ENCODE measurements at regions not wholly inside any gene's neighbourhood (a gene's known extent, or its start where the extent isn't known, plus 50 kb on each side); places are given as distances from the start of the nearest gene placed in this dataset.
"Not testable (repeated sequence)": the region's sequence is repeated elsewhere in the genome, so short reads cannot be mapped to it uniquely, and the experiment has no call there.

DNA sequence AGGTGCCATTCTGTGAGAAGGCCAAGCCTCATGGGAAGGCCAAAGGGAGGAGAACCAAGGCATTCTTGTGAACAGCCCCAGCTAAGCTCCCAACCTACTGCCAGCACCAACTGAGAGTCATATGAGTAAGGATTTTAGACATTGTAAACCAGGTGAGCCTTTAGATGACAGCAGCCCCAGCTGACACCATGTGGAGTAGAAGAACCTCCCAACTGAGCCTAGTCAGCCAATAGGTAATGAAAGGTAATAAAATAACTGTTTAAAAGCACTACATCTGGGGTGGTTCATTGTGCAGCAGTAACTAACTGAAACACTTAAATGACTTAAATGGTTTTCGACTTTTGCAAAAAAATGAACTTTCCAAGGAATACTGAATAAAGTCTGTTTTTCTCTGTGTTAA is 172.6 kb upstream of the KIF2A start:
- no peak for DNase-seq

DNA sequence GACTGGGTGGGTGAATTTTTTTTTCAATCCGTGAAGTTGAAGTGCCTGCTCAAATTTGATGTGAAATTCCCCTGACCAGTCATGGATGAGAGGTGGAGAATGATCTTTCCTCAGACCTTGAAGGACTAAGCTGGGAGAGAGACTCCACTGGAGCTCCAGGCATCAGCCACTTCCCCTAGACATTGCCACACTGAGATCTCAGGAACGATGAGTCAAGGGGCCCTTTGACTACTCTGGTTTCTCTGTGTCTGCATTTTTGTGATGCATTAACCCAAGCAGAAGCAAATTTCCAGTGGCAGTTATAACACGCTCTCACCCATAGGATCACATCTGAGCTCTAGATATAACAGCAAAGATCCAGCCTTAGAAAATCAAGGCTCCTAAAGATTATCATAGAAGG is 171.2 kb upstream of the KIF2A start:
- no peak for DNase-seq

DNA sequence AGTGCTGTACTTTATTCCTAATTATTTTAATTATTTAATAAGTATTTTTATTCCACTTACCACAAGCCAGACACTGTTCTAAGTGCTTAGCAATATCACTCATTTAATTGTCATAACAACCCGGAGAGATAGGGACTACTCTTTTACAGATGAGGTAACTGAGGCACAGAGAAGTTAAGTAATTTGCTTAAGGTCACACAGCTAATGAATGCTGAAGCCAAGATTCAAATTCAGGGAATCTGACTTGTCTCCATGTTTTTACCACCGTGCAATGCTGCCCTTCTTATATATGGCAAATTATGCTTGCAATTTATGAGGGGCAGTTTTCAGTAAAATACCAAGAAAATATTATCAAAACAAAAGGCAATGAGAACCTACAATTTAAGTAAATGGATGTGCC is 168.4 kb upstream of the KIF2A start:
- no peak for DNase-seq

DNA sequence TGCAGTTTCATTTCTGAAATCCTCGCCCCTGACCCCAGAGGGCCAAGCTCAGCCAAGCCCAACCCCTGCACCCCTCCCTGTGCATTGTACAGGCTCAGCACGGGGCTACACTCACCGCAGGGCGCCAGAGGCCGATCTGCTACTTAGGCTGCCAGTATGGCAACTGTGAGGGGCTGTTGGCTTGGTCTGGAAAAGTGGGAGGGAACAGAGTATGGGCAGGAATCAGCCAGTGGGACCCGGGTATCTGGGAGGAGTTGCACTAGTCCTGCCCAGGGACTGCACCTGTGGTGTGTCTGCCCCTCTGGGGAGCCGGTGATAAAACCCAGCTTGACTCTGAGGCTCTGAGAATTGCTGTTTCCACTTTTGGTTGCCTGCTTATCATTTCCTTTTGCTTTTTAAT is 167.4 kb upstream of the KIF2A start:
- DNase-seq: no peak

DNA sequence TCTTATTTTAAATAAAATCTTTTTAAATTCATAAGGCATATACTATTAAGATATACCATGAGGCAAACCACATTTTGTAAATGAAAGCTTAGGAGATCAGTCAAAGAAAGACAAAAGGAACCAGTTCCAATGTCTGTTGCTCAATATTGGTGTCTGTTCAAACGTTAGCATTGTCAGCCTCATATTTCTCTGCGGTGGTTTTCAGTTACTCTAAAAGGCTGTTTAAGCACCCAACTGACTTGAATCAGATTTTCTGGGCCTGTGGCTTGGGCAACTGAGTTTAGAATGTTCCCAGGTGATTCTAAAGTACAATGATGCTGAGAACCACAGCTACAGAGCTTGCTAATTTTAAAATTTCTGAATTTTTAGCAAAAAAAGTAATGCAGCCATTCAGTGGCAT is 166.3 kb upstream of the KIF2A start:
- DNase-seq: no peak

DNA sequence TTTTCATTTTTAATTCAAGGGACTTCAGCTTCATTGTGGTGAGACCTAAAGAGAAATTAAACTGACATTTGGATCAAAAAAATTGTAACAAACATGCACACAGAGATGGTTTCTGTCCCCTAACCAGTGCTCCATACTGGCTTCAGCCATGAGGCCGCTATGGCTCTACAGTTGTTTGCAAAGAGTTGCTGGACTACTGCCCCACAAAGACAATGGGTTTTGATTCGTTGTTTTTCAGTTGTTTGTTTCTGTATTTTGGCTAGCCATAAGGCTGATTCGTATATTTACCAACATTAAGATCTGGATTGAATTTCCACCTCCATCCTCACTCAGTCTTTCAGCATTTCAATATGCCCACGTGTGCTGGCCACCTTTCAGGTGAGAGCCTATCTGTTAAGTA is 163.7 kb upstream of the KIF2A start:
- DNase-seq: no peak

DNA sequence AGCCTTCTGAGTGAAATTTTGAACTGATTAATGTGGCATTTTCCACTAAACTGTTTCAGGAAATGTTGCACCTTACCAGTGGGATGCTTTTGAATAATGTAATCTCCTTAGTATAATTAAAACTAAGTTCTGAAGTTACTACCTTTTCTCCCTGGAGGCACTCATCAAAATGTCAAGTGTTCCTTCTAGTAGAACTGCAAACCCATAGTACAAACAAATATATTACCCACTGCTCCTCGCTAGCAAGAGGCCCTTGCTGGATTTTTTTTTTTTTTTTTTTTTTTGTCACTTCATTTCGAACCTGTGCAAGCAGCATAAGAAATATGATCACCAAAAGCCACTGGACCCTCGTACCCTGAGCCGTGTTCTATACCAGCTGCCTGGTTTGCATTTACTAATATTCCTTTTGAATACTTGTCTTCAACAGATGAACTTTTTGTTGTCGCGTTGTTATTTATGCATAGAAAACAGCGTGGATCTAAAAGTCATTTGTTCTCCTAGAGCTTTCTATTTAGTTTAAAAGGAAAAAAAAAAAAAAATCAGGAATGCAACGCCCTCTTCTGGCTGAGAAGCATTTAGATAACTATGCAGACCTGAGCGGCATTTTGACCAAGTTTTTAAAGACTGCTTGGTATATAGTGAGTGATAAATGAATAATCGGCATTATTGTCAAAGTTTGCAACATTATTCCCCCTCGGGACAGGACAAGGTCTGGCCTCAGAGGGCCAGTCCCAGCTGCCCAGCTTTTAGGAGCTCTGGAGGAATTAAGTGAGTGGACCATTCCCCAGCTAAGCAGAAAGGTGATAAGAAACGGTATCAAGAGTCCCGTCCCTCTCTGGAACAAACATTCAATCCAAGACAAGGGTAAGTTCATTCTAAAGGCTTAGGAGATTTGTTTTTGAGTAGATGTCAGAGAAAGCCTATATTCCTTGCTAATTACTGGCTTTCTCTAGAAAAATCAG is 162.5 kb upstream of the KIF2A start:
- DNase-seq: no peak

DNA sequence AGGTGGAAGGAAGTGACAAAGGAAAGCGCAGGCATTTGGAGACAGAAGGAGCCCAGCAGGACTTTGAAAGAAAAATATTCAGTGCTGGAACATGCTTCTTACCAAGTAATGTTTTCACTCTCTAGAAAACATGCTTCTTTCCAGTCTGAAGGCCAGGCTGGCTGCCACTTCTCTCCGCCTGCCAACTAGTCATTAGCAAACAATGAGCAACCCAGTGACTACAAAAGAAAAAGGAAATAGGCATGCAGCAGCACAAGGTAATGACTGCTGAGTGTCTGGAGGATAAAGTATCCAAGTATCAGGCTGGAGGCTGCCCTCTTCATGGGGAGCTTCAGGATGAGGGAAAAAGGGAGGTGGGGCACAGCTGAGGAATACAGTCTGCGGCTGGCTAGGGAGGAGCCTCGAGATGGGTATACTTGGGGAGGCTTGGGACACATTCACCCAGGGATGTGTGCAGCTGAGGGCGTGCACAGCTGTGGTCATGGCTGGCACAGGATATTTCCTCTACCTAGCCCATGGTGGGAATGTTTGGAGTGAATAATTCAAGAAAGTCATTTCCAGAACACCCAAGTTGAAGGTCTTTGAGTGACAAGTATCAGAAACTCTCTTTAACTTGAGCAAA is 161.5 kb upstream of the KIF2A start:
- no peak for DNase-seq

DNA sequence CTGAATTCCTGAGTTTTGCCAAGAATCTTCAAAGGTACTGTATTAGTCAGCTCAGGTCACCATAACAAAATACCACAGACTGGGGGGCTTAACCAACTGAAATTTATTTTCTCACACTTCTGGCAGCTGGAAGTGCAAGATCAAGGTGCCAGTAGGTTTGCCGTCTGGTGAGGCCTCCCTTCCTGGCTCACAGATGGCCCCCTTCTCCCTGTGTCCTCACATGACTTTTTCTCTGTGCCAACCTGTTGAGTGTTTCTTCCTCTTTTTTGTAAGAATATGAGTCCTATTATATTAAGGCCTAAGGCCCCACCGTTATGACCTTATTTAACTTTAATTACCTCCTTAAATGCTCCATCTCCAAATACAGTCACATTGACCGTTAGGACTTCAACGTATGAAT is 156.1 kb upstream of the KIF2A start:
- no peak for DNase-seq

DNA sequence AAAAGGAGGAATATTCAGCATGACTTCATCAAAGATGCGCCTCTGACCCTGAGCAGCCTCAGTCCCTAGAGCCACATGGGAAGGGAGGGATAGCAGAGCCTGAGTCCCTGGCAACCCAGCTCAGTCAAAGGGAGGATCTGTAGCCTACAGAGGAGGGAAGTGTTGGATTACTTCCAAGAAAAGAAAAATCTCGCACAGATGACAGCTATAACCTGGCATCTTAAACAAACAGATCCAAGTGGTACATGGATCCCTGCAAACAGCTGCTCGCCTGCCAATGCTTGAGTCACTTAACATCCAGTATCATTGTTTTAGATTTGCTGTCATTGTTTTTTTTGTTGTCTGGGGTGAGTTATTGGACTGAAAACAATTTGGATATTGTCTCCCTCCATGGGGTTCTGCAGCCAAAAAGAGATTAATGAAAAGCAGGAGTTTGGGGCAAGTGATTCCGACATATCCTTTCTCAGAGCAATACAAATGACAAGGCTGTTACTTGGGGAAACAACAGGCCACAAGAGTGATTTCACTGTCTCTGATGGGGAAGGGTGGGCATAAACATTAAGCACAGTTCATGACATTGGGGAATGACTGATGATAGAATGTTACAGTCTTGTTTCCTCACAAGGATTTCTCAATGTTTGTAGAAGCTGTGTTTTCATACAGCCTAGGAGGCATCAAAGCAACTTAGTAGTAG is 153.5 kb upstream of the KIF2A start:
- no peak for DNase-seq

DNA sequence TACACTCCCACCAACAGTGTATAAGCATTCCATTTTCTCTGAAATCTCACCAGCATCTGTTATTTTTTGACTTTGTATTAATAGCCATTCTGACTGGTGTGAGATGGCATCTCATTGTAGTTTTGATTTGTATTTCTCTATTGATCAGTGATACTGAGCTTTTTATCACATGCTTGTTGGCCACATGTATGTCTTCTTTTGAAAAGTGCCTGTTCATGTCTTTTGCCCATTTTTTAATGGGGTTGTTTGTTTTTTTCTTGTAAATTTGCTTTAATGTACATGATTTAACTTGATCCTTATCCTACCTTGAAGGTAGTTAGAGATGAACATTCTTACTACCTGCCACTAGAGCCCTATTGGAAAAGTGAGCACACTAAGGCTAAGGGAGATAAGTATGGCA is 151.2 kb upstream of the KIF2A start:
- DNase-seq: no peak

DNA sequence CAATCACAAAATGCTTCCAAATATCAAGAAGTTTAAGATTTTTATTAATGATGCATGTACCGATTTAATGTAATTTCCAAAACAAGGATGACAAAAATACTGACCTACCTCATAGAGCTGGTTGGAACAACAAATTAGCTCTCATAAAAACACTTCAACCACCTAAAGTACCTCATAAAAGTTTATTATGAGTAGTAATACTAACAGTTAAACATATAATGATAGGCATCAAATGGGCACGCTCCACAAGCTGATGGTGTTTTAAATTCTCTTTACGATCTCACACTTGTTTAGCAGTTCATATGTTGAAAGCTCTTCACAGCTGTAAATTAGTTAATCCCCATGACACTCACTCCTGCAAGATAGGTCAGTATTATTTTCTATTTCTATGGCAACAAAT is 150.0 kb upstream of the KIF2A start:
- no peak for DNase-seq

DNA sequence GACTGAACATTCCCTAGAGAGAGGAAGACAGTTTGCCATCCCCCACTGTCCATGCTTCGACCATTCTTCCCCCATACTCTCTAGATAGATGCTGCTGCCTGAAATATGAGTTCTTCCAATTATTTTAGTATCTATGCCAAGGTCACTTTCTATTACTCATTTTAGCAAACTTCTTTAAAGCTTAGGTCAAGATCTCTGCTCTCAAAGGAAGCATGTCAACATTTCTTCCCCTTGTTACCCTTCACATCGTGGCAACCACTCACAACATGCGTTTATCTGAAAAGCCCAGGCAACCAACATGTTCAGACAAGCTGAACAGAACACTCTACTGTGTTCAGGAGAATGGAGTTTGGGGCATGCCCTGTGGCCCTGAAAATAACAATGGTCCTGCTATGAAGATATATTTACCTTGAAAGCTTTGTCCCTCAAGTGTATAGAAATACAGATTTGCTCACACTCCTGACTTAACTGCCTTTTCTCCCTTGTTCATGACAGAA is 138.4 kb upstream of the KIF2A start:
- no peak for DNase-seq

DNA sequence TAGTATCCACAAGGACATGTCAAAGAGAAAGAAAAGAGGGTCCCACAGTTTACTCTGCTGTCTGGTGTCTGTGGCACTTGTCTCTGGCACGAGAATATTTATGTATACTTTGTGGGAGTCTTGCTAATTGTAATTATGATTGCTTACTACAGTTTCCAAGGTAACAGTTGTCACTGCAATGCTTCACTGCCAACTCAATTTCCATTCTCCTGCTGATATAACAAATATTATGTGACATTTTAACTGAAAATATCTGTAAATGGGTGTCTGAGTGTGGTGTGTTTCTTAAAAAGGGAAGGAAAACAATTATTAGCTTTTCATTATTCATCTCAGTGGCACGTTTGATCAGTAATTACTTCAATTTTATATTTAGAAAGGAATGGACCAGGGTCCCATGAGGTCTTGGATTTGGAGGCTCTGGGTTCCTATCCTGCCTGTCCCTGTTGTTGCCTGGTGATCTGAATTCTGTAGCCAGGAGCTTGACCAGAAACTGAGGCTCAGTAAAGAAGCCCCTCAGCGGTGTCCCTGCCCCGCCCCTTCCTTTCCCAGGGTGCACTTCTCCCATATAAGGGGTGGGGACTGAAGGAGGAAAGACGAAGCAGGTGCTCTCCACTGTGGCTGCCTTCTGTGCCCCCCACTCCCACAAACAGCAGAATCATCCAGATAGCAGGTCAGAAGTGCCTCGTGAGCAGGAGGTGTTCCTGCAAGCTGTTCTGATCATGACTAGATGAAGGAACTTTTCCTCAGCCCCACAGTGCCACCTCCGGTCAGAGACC is 137.3 kb upstream of the KIF2A start:
- no peak for DNase-seq

DNA sequence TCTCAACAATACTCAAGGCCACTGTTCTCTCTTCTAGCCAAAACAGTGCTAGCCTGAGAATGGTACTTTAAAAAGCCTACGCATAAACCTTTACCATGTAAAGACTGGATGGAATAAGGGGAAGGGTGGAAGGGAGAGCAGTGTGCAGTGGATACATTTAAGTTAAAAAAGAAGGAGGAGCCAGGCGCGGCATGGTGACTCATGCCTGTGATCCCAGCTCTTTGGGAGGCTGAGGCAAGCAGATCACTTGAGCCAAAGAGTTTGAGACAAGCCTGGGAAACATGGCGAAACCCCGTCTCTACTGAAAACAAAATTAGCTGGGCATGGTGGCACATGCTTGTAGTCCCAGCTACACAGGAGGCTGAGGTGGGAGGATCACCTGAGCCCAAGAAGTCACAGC is 127.7 kb upstream of the KIF2A start:
- no peak for DNase-seq

DNA sequence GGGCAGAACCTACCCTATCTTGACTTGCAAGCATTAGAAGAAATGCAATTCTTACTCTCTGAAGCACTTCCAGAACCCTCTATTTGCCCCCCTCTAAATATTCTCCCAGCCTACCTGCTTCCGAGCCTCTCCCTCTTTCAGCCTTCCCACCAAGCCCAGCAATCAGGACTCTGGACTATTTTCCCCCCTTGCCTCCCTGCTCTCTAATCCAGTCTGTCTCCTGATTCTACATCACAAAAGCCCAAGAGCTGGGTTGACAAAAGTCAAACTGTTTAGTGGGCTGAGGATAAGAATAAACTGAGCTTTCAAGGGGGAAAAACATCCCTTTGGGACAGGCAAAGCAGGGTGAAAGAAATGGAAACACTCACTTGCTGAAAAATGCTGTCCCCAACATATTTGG is 123.2 kb upstream of the KIF2A start:
- DNase-seq: no peak

DNA sequence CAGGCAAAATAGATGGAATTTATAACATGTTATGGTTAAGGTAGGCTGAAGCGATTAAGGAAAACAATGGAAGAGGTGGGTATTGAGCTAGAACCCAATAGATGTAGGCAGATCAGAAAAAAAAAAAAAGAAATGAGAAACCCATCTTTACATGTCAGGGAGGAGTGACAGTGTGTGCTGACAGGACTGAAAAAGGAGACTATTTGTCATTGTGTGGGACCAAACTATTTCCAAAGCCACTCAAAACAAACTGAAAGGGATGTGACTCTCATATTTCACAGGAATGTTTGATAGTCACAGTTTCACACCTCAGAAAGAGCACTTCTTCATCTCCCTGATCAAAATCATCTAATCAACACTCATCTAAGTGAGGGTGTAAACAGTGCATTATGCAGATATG is 122.3 kb upstream of the KIF2A start:
- DNase-seq: no peak

DNA sequence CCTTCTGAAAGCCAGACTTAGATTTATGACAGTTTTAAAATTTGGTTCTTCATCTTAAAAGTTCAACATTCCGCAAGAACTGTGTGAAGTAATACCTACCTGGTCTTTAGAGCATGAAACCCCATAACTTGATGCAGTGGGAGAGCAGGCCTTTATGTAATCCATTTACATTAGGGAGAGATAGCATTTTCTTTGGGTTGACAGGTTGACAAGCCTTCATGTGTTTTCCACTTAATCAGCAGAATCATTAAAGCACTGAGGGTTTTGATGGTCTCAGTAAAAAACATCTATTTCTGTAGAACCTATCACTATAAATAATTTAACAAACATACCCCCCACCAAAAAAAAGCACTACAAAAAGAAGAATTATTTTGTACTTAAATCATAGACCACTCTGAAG is 121.6 kb upstream of the KIF2A start:
- no peak for DNase-seq

DNA sequence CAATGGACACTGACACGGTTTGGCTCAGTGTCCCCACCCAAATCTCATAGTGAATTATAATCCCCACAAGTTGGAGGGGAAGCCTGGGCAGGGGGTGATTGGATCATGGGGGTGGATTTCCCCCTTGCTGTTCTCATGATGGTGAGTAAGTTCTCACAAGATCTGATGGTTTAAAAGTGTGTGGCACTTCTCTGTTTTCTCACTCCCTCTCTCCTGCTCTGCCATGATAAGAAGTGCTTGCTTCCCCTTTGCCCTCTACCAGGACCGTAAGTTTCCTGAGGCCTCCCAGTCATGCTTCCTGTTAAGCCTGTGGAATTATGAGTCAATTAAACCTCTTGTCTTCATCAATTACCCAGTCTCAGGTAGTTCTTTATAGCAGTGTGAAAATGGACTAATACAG is 115.8 kb upstream of the KIF2A start:
- DNase-seq: no peak

DNA sequence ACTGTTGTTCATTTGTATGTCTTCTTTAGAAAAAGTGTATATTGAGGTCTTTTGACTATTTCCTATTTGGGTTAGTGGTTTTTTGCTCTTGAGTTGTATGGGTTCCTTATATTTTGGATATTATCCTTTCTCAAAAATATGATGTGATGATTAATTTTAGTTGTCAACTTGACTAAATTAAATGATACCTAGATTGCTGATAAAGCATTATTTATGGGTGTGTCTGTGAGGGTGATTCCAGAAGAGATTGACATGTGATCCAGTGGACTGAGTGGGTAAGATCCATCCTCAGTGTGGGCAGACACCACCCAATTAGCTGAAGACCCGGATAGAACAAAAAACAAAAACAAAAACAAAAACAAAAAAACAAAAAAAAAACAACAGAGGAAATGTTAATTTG is 115.1 kb upstream of the KIF2A start:
- DNase-seq: no peak

DNA sequence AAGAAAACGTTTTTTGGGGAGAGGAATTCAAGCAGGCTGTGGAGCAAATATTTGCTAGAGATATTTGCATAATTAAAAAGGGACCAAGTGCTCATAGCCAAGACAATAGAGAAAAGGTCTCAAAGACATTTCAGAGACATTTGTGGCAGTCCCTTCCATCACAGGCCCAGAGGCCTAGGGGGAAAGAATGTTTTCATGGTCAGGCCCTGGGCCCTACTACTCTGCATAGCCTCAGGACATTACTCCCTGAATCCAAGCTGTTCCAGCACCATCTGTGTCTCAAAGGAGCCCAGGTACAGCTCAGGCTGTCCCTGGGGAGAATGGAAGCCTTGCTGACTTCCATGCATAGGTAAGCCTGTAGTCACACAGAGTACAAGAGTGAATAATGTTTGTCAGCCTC is 113.0 kb upstream of the KIF2A start:
- DNase-seq: no peak

DNA sequence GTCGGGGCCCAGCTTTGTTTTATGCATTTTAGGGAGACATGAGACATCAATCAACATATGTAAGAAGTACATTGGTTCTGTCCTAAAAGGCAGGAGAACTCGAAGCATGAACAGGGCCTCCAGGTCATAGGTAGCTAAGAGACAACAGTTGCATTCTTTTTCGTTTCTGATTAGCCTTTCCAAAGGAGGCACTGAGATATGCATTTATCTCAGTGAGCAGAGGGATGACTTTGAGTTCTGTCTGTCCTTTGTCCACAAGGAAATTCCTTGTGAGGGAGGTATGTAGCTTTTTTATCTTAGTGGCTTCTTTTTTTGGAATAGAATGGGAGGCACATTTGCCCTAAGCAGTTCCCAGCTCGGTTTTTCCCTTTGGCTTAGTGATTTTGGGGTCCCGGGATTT is 109.5 kb upstream of the KIF2A start:
- not testable (repeated sequence) for DNase-seq

DNA sequence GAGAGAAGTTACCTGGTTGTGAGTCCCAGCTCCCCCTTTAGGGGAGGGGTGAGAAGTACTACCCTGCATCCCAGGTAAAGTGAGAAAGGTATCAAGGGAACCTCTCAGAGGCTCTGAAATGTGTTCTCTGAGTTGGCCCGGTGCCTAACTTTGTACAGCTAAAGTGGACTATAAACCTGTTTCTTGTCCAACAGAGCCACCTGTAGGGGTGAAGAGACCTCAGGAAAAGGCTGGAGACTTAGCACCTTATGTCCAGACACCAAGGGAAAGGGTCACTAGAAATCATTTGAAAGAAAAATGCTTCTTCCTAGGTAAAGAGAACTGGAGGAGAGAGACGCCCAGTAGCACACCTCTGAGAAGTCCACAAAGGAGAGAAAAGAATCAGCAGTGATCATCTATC is 108.3 kb upstream of the KIF2A start:
- DNase-seq: no peak

All from CD4-positive, alpha-beta T cell treated with Interleukin-15 for 1 hour (primary cell).